Stimulated activated CD8-positive, alpha-beta memory T cell treated with anti-CD3 and anti-CD28 coated beads, Interleukin-15, amount 100 ng/mL, for 24 hours (primary cell): ENCODE measurements at regions not wholly inside any gene's neighbourhood (a gene's known extent, or its start where the extent isn't known, plus 50 kb on each side); places are given as distances from the start of the nearest gene placed in this dataset.
"Not testable (repeated sequence)": the region's sequence is repeated elsewhere in the genome, so short reads cannot be mapped to it uniquely, and the experiment has no call there.

Experiments
- DNase-seq: peaks from one replicate; pipeline ENCODE4 v3.0.0-alpha.2; 2020; ENCODE audit warnings: low read depth

DNA sequence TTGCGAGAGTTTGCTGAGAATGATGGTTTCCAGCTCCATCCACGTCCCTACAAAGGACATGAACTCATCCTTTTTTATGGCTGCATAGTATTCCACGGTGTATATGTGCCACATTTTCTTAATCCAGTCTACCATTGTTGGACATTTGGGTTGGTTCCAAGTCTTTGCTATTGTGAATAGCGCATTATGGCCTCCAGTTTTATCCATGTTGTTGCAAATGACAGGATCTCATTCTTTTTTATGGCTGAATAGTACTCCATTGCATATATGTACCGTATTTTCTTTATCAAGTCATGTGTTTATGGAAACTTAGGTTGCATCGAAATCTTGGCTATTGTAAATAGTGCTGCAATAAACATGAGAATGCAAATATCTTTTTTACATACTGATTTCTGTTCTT, 266.1 kb upstream of the STXBP6 start:
- DNase-seq = not testable (repeated sequence)

DNA sequence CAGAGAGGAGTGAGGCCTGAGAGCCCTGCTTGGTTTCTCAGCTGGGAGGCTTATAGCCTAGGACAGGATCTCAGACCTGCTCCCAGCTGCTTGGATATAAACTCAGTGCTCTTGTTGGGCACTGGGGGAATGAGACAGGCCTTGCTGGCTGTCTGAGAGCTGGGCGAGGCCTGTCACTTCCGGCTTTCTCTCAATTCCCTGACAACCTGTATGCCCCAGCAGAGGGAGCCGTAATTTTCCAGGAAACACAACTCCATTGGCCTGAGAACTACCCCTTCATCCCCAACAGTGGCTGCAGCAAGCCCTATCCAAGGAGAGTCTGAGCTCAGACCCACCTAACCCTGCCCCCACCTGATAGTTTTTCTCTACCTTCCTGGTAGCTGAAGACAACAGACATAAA, 258.3 kb upstream of the STXBP6 start:
- DNase-seq = no peak

DNA sequence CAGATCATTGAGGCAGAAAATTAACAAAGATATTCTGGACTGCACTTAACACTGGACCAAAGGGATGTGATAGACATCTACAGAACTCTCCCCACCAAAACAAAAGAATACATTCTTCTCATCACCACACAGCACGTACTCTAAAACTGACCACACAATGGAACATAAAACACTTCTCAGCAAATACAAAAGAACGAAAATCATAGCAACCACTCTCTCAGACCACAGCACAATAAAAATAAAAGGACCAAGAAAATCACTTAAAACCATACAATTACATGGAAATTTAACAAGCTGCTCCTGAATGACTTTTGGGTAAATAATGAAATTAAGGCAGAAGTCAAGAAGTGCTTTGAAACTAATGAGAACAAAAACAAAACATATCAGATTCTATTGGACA, 254.0 kb upstream of the STXBP6 start:
- DNase-seq = no peak

DNA sequence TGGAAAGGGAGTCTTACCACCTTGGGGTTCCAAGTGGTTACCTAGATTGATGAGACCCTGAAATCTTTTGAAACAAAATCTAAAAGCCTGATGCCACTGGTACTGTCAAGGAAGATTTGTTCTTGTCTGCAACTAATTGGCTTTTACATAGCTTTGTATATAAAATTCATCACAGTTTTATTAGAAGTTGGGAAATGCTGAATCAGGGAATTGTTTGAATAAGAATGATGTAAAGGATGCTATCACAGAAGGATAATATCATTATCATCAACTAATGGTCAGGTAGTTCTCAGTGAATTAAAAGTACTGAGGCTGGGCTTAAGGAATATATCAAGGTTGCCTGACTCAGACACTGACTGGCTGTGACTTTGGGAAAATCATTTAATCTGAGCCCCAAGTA, 248.3 kb upstream of the STXBP6 start:
- no peak for DNase-seq

DNA sequence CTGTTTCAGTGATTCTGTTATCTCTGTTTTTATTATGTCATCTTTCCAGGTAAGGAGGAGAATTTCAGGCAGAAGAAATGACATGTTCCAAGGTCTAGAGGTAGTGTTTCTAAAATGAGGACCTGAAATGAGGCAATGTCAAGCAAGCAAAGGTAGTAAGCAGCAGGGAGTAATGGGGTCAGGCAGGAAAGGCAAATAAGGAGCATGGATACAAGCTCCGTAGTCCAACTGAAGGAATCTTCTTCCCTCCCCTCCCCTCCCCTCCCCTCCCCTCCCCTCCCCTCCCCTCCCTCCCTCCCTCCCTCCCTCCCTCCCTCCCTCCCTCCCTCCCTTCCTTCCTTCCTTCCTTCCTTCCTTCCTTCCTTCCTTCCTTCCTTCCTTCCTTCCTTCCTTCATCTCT, 240.2 kb upstream of the STXBP6 start:
- DNase-seq = not testable (repeated sequence)

DNA sequence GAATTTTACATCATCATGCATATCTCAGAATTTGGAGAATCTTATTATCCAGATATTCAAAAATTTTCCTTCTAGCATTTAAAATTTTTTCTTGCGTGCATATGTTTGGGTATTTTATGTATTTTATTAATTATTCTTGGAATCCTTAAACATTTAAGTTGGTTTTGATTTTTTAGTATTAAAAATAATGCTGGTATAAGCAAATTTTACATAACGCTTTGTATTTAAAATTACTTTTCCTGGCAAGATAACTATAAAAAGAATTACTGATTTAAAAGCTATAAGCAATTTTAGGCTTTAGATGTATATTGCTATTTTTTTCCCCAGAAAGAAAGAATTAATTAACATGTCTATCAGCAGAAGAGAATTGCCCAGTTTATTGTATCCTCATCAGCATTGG, 224.6 kb upstream of the STXBP6 start:
- DNase-seq = no peak

DNA sequence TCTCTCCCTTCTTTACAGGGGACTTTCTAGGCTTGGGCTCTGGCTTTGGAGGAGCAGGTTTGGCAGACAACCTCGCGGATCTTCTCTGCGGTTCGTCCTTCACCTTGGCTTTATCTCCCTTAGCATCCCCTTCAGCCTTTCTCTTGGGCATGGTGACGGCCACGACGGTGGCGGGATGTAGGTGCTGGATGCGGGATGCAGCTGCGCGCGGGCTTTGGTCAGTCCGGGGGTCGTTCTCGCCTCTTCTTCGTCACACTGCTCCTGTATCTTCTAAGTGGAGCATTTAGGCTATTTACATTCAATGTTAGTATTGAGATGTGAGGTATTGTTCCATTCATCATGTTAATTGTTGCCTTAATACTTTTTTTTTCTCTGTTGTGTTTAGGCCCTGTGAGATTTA, 217.2 kb upstream of the STXBP6 start:
- DNase-seq = no peak

DNA sequence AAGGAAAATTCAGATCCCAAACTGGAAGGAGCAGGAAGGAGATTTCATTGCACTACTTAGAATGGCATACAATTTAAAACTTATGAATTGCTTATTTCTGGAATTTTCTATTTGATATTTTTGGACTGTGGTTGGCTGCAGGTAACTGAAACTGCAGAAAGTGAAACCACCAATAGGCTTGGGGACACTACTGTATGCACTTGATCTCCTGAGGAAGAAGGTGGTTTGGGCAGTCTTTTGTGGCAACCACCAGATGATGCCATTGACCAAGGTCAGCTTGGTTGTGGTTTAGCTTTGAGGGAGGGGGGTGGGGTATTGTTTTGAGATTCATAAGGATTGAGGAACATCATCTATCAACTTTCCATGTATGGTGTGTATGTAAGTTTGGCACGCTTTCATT, 209.5 kb upstream of the STXBP6 start:
- no peak for DNase-seq

DNA sequence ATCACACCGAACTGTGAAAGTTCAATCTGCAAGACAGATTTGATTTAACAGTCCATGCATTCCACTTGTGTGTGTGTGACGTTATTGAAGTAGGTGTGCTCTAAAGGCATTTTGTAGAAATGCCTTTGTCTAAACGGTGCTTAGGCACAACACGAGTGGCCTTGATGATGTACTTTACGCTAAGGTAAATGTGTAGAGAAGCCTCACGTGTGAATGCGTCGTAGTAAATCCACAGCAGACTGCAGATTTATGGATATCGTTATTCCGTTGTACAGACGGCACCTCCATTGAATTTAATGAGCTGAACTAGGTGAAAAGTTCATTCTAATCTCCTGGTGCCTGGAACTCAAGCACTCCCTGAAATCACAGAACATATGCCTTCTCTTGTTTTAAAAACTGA, 202.8 kb upstream of the STXBP6 start:
- no peak for DNase-seq

DNA sequence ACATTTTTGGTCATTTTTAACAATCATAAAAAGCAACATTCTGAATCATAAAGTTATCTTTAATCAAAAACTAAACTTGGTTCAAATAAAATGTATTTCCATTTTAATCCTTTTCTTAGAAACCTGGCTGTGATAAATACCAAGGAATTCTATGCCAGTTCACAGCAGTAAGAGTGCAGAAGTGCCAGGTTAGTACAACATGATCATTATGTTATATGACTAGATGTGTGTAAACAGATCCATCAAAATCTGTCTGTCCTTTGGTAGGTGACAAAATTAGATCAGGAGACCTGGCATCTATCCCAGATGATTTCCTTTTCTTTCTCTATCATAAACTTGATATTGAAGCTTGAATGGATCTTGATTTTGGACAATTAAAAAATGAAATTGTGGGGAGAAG, 200.6 kb upstream of the STXBP6 start:
- DNase-seq = no peak

DNA sequence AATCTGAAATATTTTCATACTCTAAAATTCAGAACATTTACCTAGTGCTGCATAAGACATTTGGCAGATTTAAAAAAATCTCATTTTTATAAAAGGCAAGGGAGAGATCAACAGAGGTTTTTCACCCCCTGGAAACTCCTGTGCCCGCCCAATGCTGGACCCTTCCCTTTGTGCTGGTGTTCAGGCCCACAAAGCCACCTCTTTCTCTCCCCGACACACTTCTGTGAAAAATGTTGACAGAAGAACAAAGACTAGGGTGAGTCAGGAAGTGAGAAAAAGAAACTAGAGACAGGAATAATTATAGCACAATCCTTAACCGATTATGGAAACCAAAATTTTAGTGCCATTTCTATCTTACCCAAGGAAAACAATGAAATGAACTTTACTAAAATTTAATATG, 197.7 kb upstream of the STXBP6 start:
- DNase-seq = no peak

DNA sequence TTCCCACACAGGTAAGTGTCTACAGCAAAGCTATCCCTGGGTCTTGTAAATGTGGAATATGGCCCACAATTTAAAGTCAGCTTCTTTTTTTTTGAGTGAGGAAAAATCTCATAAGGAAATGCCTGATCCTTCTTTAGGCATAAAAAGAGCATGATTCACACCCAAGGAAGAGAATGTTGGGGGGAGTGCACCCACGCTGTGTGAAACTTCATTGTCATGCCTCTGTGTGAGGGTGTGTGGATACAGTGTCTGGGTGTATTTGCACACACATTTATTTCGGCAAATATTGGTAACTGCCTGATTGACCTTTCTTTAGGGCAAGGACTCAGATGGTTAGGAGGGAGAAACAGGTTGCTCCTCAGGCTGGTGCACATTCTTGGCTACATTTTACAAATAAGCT, 196.8 kb upstream of the STXBP6 start:
- DNase-seq = no peak

DNA sequence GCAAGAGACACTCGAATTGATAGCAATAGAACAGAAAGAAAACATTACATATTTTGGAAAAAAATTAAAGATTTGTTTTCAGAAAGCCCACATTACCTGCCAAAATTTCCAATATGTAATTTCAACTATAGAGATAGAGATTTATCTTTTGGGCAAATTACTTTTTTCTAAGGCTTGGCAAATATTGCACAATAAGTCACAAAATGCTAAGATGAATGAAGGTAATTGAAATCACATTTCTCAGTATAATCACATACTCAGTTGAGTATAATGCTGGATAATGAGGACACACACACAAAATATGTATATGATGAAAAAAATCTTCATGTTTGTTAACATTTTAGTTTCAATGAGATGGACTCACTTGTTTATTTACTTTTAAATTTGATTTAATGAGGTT, 189.2 kb upstream of the STXBP6 start:
- DNase-seq = no peak

DNA sequence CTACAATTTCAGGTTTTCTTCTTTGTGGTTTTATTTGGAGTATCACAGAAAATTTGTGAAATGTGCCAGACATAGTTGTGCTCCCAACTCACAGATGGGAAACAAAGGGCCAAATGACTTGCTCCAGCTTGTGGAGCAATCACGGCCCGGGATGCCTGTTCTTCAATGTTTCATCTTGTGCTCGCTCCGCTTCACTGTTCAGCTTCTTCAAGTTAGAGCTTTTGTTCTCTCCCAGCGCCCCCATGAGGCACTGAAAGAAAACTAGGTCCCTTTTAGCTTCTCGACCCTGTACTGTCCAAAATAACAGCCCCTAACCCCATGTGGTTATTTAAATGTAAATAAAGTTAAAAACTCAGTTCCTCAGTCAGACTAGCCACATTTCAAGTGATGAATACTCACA, 187.9 kb upstream of the STXBP6 start:
- DNase-seq = no peak

DNA sequence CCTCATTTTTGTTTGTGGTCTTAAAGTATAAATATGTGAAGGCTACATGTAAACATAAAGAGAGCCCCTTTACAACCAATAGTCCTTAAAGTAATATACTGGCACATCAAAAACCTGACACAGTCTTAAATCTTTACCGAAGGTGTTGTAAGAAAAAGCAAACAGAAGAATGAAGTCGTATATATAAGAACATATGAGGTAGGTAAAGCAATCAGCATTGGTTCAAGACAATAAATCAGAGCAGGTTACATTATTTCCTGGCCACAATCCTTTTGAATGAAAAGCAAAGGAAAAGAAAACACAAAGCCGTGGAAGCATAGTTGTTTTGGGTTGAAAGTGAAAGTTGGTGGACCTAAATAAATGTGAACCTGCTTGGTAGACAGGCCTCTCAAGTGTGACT, 183.7 kb upstream of the STXBP6 start:
- no peak for DNase-seq

DNA sequence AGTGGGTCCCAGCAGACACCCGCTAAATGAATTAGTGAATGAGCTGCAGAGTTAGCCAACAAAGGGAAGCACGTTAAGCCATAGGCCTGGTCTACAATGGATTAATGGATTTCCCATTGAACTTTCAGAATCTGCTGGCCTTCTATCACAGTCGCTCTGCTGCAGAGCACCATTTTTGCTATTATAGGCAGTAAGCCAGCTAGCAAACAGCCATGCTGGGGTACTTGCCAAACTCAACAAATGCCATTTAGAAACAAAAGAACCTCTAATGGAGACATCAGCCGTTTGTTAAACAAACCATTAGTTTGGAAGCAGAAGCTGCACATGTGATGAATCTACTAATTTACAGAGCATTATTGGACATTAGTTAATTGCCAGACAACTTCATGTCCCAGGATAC, 181.1 kb upstream of the STXBP6 start:
- DNase-seq = no peak

DNA sequence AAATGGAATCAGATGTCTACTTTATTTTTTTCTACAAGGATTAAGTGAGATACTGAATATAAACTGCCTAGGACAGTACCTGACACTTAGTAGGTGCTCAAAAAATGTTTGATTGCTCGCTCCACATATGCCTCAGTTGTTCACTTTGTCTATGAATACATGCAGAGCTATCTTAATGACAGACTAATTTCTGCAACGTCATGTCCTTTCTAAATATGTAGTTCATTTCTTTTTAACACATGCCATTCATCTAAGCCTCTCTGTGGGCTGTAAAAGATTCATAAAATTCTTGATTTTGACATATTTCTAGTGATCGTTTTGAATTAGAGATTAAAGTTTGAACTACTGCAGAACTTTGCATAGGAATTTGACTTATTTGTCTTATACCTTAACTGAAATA, 176.3 kb upstream of the STXBP6 start:
- DNase-seq = no peak

DNA sequence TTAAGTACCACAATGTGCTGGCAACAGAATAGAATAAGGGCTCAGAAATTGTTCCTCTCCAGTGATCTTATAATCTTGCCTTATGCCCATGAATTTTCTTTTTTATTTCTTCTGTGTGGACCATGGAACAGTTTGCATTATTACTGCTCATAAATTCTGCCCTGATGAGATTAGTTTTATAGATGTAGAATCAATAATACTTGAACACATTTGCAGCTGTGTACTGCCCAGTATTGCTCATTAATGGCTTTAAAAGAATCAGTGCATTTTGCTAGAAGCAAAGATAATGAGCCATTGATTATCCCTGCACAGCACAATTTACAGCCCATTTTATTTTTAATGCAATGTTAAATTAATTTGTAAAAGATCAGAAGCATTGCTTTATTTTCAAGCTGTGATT, 172.3 kb upstream of the STXBP6 start:
- DNase-seq = no peak

DNA sequence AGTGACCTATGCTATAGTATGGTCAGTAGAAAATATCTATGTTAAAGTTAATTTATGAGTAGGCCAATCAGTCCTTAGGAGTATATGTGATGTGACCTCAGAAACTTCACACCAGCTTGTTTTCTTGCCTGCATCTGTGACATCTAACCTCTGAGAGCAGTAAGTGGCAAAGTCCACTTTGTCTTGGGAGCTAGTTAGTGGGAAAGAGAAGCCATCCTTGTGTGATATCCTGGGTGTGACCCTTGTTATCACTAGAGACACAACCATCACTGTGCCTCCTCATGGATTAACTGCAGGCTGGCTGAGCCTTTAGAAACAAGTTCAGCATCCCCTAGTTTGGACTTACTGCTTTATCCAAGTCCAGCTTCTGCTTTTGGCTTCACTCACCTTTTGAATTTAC, 170.6 kb upstream of the STXBP6 start:
- no peak for DNase-seq

DNA sequence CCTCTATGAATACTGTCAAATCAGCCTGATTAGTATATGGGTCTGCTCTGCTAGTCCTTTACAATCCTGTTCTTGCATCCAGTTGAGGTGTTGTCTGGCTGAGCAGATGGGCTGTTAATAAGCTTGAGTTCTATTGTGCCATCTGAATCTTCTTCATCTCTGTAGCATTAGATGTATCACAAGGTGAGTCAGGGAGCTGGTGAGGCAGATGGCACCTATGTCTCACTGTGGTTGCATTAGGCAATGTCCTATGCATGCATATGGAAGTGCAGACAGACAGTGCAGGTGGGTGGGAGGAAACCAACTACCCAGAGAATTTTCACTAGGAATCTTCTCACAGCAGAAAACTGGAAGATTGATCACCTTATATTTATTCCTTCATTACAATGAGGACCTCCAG, 165.7 kb upstream of the STXBP6 start:
- DNase-seq = no peak

DNA sequence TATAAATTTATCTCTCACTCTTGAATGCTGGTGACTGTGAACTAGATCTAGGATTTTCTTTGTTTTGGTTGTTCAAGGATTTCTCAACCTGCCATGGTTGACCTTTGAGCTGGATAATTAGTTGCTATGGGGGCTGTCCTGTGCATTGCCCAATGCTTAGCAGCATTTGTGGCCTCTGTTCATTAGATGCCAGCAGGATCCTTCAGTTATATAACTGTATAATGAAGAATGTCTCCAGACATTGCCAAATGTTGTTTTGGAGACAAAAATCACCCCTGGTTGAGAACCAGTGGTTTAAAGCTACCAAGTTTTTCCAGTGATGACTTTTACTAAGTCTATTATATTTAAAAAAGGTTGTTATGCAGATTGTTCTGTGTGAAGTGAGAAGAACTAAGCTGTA, 147.9 kb upstream of the STXBP6 start:
- DNase-seq = no peak

DNA sequence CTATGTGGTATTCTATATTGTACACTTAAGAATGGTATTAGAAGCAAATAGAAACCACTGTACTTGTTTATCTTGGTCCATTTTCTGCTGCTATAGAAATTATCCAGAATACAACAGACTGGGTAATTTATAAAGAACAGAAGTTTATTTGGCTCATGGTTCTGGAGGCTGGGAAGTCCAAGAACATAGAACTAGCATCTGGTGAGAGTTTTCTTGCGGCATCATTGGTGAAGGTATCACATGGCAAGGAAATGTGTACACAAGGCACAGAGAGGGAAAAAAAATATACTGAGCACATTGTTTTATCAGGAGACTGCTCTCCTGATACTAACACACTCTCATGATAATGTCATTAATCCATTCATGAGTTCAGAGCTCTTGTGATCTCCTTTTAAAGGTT, 130.3 kb upstream of the STXBP6 start:
- no peak for DNase-seq

DNA sequence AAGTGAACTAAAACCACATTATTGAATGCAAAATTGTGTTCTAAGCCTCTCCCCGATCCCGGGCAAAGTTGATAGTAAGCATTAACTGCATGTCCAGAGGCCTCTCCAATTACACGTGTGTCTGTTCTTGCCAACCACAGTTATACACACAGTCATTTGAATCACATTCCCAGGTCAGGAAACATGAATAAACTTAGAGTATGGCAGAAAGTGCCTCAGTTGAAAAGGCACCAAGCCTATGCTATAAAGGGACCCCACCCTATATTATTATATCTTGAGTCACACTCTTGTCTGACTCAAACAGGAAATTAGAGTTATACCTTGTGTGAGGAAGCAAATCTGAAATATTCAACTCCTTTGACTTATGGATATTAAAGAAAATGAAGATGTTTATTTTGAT, 128.3 kb upstream of the STXBP6 start:
- DNase-seq = no peak

DNA sequence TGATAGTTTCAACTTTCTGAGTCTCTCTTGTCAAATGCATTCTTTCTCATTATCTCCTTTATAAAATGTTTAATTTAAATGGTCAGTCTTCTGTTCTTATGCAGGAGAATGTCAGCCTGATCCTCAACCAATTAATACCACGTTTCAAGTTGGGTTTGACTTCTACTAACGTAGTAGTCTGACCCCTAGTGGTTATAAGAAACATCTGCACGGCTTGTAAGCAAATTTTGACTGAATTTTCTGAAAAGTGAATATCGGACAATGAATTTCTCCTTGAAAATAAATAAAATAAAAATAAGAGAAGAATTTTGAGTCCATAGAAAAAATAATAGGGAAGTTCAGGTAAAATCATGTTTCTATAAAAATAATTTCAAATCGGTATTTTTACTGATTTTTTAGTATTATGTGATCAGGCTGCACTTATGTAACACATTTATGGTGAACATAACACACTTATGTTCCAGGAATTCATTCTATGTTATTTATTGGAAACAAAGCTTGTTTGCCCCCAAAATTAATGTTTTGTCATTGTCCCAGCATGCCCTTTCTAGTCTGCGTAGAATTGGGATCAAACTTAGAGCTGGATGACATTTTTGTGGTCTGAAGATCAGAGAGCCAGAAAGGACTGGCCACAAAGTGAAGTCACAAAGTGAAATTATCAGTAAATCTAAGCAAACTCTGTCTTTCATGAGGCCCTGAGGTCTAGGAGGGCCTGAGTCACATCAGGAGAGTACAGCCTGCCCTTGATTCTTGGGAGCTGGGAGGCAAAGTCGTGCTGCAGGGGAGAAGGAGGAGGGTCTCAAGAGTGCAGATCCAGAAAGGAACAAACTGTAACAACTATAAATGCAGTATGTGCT, 101.2 kb upstream of the STXBP6 start:
- DNase-seq = no peak

DNA sequence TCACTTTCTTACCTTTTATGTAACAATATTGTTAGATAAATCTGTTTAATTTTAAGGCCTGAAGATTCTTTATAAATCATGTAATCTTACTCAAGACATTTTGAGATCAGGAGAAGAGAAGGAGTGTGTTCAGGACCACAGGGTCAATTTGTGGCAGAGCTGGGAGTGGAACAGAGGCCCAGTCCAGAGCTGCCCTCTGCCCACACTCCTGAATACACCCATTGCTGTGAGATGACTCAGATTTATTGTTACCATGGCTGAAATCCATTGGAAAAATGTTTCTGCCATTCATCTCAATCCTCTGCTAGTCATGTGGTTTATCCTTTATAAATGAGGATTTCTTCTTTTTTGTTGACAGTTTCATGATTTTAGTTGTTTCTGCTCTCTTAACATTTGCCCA, 100.5 kb upstream of the STXBP6 start:
- no peak for DNase-seq
